GM23338 (cell line): ENCODE measurements at regions not wholly inside any gene's neighbourhood (a gene's known extent, or its start where the extent isn't known, plus 50 kb on each side); places are given as distances from the start of the nearest gene placed in this dataset.

Experiments used
- ATAC-seq: fragments of 200-7000 bp; cut with Tn5 transposase; 3 replicates; pipeline ENCODE4 v1.9.1; 2020
- DNase-seq: peaks from one replicate; pipeline ENCODE4 v3.0.0-alpha.2; 2015; ENCODE audit warnings: low spot score
- H2AFZ ChIP-seq: fragments of 200-600 bp; sonication (generic); 2 replicates; pipeline ENCODE4 v1.8.0; 2016; ENCODE audit warnings: antibody characterized with exemption, mild to moderate bottlenecking, moderate library complexity
- H3F3A ChIP-seq: fragments of 200-600 bp; sonication (generic); replicated peaks from 2 replicates; pipeline ENCODE4 v1.8.0; 2017; ENCODE audit warnings: antibody characterized with exemption, mixed run types, low read depth
- H3K27ac ChIP-seq: fragments of 200-600 bp; sonication (generic); 2 replicates; pipeline ENCODE4 v1.6.1; 2016; ENCODE audit warnings: low read depth
- H3K27me3 ChIP-seq: fragments of 200-600 bp; sonication (generic); 2 replicates; pipeline ENCODE4 v1.8.0; 2016; ENCODE audit warnings: mild to moderate bottlenecking, mixed run types, moderate library complexity; ENCODE audit not compliant: insufficient read depth
- H3K36me3 ChIP-seq: fragments of 200-600 bp; sonication (generic); 2 replicates; pipeline ENCODE4 v1.8.0; 2016; ENCODE audit warnings: mild to moderate bottlenecking; ENCODE audit not compliant: insufficient read depth
- H3K4me1 ChIP-seq: fragments of 200-600 bp; sonication (generic); 2 replicates; pipeline ENCODE4 v1.8.0; 2016; ENCODE audit warnings: mild to moderate bottlenecking, moderate library complexity; ENCODE audit not compliant: insufficient read depth
- H3K4me2 ChIP-seq: fragments of 200-600 bp; sonication (generic); 2 replicates; pipeline ENCODE4 v1.7.1; 2017; ENCODE audit warnings: mixed run types
- H3K4me3 ChIP-seq: fragments of 200-600 bp; sonication (generic); 2 replicates; pipeline ENCODE4 v1.6.1; 2016; ENCODE audit warnings: mixed run types
- H3K79me2 ChIP-seq: fragments of 200-600 bp; sonication (generic); replicated peaks from 2 replicates; pipeline ENCODE4 v1.8.0; 2017; ENCODE audit warnings: mild to moderate bottlenecking; ENCODE audit not compliant: insufficient read depth
- H3K9me2 ChIP-seq: fragments of 200-600 bp; sonication (generic); 2 replicates; pipeline ENCODE4 v1.8.0; 2017; ENCODE audit not compliant: insufficient read depth
- H4K20me1 ChIP-seq: fragments of 200-600 bp; sonication (generic); replicated peaks from 2 replicates; pipeline ENCODE4 v1.8.0; 2017; ENCODE audit warnings: mild to moderate bottlenecking; ENCODE audit not compliant: insufficient read depth
- H3K27ac Mint-ChIP-seq: 2 replicates; pipeline ENCODE4 v1.8.0; 2020; ENCODE audit warnings: inconsistent platforms, mild to moderate bottlenecking, moderate library complexity, mixed read lengths
- H3K27me3 Mint-ChIP-seq: 3 replicates; pipeline ENCODE4 v1.8.0; 2022; ENCODE audit warnings: low read depth, mild to moderate bottlenecking, moderate library complexity, mixed read lengths, inconsistent platforms; ENCODE audit not compliant: insufficient read depth, poor library complexity
- H3K36me3 Mint-ChIP-seq: 3 replicates; pipeline ENCODE4 v1.8.0; 2021; ENCODE audit warnings: low read depth, mild to moderate bottlenecking, inconsistent platforms, moderate library complexity, mixed read lengths
- H3K4me1 Mint-ChIP-seq: 3 replicates; pipeline ENCODE4 v1.8.0; 2020; ENCODE audit warnings: mild to moderate bottlenecking, inconsistent platforms, mixed read lengths
- H3K4me3 Mint-ChIP-seq: 3 replicates; pipeline ENCODE4 v1.8.0; 2021; ENCODE audit warnings: moderate library complexity, mild to moderate bottlenecking, inconsistent platforms, mixed read lengths
- H3K9me3 Mint-ChIP-seq: 3 replicates; pipeline ENCODE4 v1.8.0; 2020; ENCODE audit warnings: moderate library complexity, mild to moderate bottlenecking, inconsistent platforms, mixed read lengths
- ETS1 ChIP-seq: IDR thresholded peaks from 2 replicates; pipeline ENCODE4 v1.6.1; 2016; ENCODE audit warnings: antibody characterized with exemption
- JUNB ChIP-seq: IDR thresholded peaks from one replicate; pipeline ENCODE4 v1.6.1; 2016; ENCODE audit warnings: antibody characterized with exemption; ENCODE audit not compliant: unreplicated experiment
- POLR2AphosphoS5 ChIP-seq: IDR thresholded peaks from 2 replicates; pipeline ENCODE4 v1.6.1; 2016; ENCODE audit warnings: antibody characterized with exemption, low read depth
- REST ChIP-seq: IDR thresholded peaks from one replicate; pipeline ENCODE4 v1.6.1; 2018; ENCODE audit warnings: antibody characterized with exemption; ENCODE audit not compliant: unreplicated experiment
- ZNF114 ChIP-seq: fragments of 250-450 bp; sonication (Bioruptor Pico); IDR thresholded peaks from 2 replicates; pipeline ENCODE4 v1.5.0; 2020; ENCODE audit warnings: mild to moderate bottlenecking, moderate library complexity
- ZNF331 ChIP-seq: fragments of 250-450 bp; sonication (Bioruptor Pico); IDR thresholded peaks from 2 replicates; pipeline ENCODE4 v1.5.0; 2020; ENCODE audit warnings: low read depth, mild to moderate bottlenecking, moderate library complexity
- ZNF462 ChIP-seq: fragments of 250-450 bp; sonication (Bioruptor Pico); IDR thresholded peaks from 2 replicates; pipeline ENCODE4 v1.5.0; 2020; ENCODE audit warnings: mild to moderate bottlenecking, moderate library complexity

GRCh38 chrX:84690228-84690627, 188.0 kb upstream of the HDX start:
- Mint-ChIP-seq H3K4me3 (no peak overlapping the region), H3K36me3 (no peaks in the 10 kb centered on the region), H3K4me1 (peaks cover 8% of the 10 kb centered on the region; the same call in 2 of the 3 replicates), H3K27me3 (peaks cover 2% of the 10 kb centered on the region), H3K27ac (no peak overlapping the region), H3K9me3 (no peaks in the 10 kb centered on the region; the same call in 2 of the 3 replicates)
- Histone ChIP-seq H4K20me1 (no peaks in the 10 kb centered on the region), H3K4me3 (no peak overlapping the region), H3F3A (no peaks in the 10 kb centered on the region), H3K27me3 (no peaks in the 10 kb centered on the region), H3K4me1 (0 out of 2 replicates have a peak, but pooled peaks cover 10% of the 10 kb centered on the region), H2AFZ (no peak overlapping the region), H3K4me2 (no peak overlapping the region), H3K36me3 (no peaks in the 10 kb centered on the region), H3K79me2 (no peaks in the 10 kb centered on the region), H3K9me2 (no peaks in the 10 kb centered on the region), H3K27ac (no peak overlapping the region)
- ATAC-seq, result no peak
- DNase-seq, result no peak
- TF ChIP-seq ZNF114 (CRISPR knock-in tag) (no peak), REST (no peak), ZNF331 (CRISPR knock-in tag) (no peak), POLR2AphosphoS5 (no peak)

GRCh38 chrX:84709987-84710386, 207.7 kb upstream of the HDX start:
- peaks cover 24% of the 10 kb centered on the region for H3K4me1 Mint-ChIP-seq
- peak overlapping the region; percentile 20; the same call in 1 of the 2 replicates for H3K4me3 ChIP-seq
- H4K20me1 ChIP-seq, result no peaks in the 10 kb centered on the region
- no peaks in the 10 kb centered on the region for H3K36me3 Mint-ChIP-seq
- no peaks in the 10 kb centered on the region for H3K36me3 ChIP-seq
- no peaks in the 10 kb centered on the region for H3K79me2 ChIP-seq
- peak overlapping the region; percentile 47; the same call in 1 of the 2 replicates for H2AFZ ChIP-seq
- H3K9me3 Mint-ChIP-seq, result no peaks in the 10 kb centered on the region
- H3K4me1 ChIP-seq, result peaks cover 35% of the 10 kb centered on the region
- DNase-seq, result peak; percentile 13
- H3K4me2 ChIP-seq, result peak overlapping the region; percentile 51; the same call in 1 of the 2 replicates
- no peak overlapping the region for H3K27ac ChIP-seq
- peak overlapping the region; percentile 88 for H3K27ac Mint-ChIP-seq
- H3K27me3 Mint-ChIP-seq, result peaks cover 1% of the 10 kb centered on the region
- H3F3A ChIP-seq, result no peaks in the 10 kb centered on the region
- no peaks in the 10 kb centered on the region for H3K9me2 ChIP-seq
- H3K4me3 Mint-ChIP-seq, result 0 out of 3 replicates have a peak overlapping the region, but pooled peaks have one; percentile 39
- no peaks in the 10 kb centered on the region for H3K27me3 ChIP-seq
- ATAC-seq, result peak; percentile 45; the same call in 2 of the 3 replicates
- TF ChIP-seq ETS1 (no peak), ZNF462 (CRISPR knock-in tag) (no peak), REST (no peak), JUNB (no peak)
